ENCODE measurements at regions not wholly inside any gene's neighbourhood (a gene's known extent, or its start where the extent isn't known, plus 50 kb on each side); places are given as distances from the start of the nearest gene placed in this dataset.
A peak's percentile ranks its signal among the peaks of the same experiment; 100 is the strongest.

DNA sequence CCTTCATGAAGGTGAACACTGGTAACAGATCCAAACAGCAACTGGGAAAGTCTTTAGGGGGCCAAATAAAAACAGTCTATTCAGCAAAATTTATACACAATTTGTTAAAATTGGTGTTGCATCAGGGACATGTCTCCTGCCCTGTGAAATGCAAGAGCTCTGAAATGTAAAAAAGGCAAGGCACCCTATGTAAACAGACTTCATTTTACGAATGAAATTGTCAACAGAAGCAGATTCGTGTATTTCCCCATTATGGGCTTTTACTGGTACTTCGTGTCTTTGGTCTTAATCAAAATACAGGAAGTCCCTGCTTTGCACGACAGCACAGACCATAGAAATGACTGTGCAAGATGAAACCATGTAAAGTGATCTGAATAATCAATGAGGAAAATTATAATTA, 127.3 kb upstream of the THBS1 start:
- Histone ChIP-seq H2AFZ (ENCODE audit: insufficient read depth, low read depth, low read length, poor library complexity, severe bottlenecking) (no peak overlapping the region), H3K9me3 (replicated peaks in 1 of 2; ENCODE audit: control insufficient read depth in 1 of 2, insufficient read depth in 1 of 2, low read length in 2 of 2) (no peaks in the 10 kb centered on the region), H3K27me3 (ENCODE audit: control insufficient read depth in 2 of 2, insufficient read depth in 2 of 2, low read length in 2 of 2) (no peaks in the 10 kb centered on the region), H3K79me2 (ENCODE audit: insufficient read depth, low read length) (no peaks in the 10 kb centered on the region), H3K4me2 (replicated peaks; ENCODE audit: extremely low read depth, low read length, poor library complexity, severe bottlenecking) (no peak overlapping the region), H3K36me3 (replicated peaks in 1 of 2; ENCODE audit: control insufficient read depth in 1 of 2, insufficient read depth in 2 of 2, low read length in 2 of 2) (no peaks in the 10 kb centered on the region), H3K4me1 (ENCODE audit: control insufficient read depth in 1 of 2, insufficient read depth in 2 of 2, low read length in 2 of 2) (peaks cover 16 to 18% of the 10 kb centered on the region in 2 donors), H3K9ac (ENCODE audit: insufficient read depth, low read length, poor library complexity, severe bottlenecking) (peak overlapping the region; percentile 38), H3K4me3 (replicated peaks in 1 of 3; ENCODE audit: low read depth in 2 of 3, low read length in 3 of 3) (no peak overlapping the region), H3K27ac (ENCODE audit: low read depth in 1 of 2, low read length in 2 of 2) (peak overlapping the region; percentile 32 to 94), H4K20me1 (ENCODE audit: insufficient read depth, low read length) (no peaks in the 10 kb centered on the region)
- 0% methylated on average over 1 of the region's 4 CpGs for WGBS (ENCODE audit: insufficient coverage)
- Mint-ChIP-seq H3K4me1 (peaks cover 22% of the 10 kb centered on the region), H3K4me3 (peak overlapping the region in 1 of 2 donors; percentile 28), H3K27me3 (ENCODE audit: low read depth in 3 of 3) (no peaks in the 10 kb centered on the region), H3K36me3 (peaks cover 0 to 4% of the 10 kb centered on the region in 2 donors), H3K9me3 (peaks cover 0 to 5% (median 0%) of the 10 kb centered on the region in 7 donors), H3K27ac (peak overlapping the region; percentile 78 to 93 (median 88))
- no peak for TF ChIP-seq CTCF (IDR thresholded peaks at IDR 0.05)
- intact Hi-C loops (cut with micrococcal nuclease): no loop called here
- peak; percentile 93 to 99 (median 97) for DNase-seq

- no peak for TF ChIP-seq CTCF (IDR thresholded peaks at IDR 0.05)
- no peaks in the 10 kb centered on the region for H4K20me1 ChIP-seq (ENCODE audit: insufficient read depth, low read length)
- Mint-ChIP-seq H3K27ac (peak overlapping the region; percentile 78 to 94 (median 91)), H3K9me3 (peaks cover 0 to 5% (median 0%) of the 10 kb centered on the region in 7 donors), H3K4me1 (peaks cover 22% of the 10 kb centered on the region), H3K36me3 (peaks cover 0 to 4% of the 10 kb centered on the region in 2 donors), H3K4me3 (no peak overlapping the region), H3K27me3 (ENCODE audit: low read depth in 3 of 3) (no peaks in the 10 kb centered on the region)
- H3K9me3 ChIP-seq (replicated peaks in 1 of 2; ENCODE audit: control insufficient read depth in 1 of 2, insufficient read depth in 1 of 2, low read length in 2 of 2): no peaks in the 10 kb centered on the region
- H3K4me1 ChIP-seq (ENCODE audit: control insufficient read depth in 1 of 2, insufficient read depth in 2 of 2, low read length in 2 of 2): peaks cover 16 to 18% of the 10 kb centered on the region in 2 donors
- H3K4me3 ChIP-seq (replicated peaks in 1 of 3; ENCODE audit: low read depth in 2 of 3, low read length in 3 of 3): no peak overlapping the region
- H3K9ac ChIP-seq (ENCODE audit: insufficient read depth, low read length, poor library complexity, severe bottlenecking): peak overlapping the region; percentile 28
- no peaks in the 10 kb centered on the region for H3K27me3 ChIP-seq (ENCODE audit: control insufficient read depth in 2 of 2, insufficient read depth in 2 of 2, low read length in 2 of 2)
- peak; percentile 87 to 95 (median 93) for DNase-seq
- H2AFZ ChIP-seq (ENCODE audit: insufficient read depth, low read depth, low read length, poor library complexity, severe bottlenecking): no peak overlapping the region
- no peaks in the 10 kb centered on the region for H3K36me3 ChIP-seq (replicated peaks in 1 of 2; ENCODE audit: control insufficient read depth in 1 of 2, insufficient read depth in 2 of 2, low read length in 2 of 2)
- H3K27ac ChIP-seq (ENCODE audit: low read depth in 1 of 2, low read length in 2 of 2): peak overlapping the region in 1 of 2 donors; percentile 94
- H3K79me2 ChIP-seq (ENCODE audit: insufficient read depth, low read length): no peaks in the 10 kb centered on the region
- 22% methylated on average over 4 of the region's 5 CpGs for WGBS (ENCODE audit: insufficient coverage)
- intact Hi-C loops (cut with micrococcal nuclease): no loop called here
- H3K4me2 ChIP-seq (replicated peaks; ENCODE audit: extremely low read depth, low read length, poor library complexity, severe bottlenecking): no peak overlapping the region
Measured at GRCh38 chr15:39454189-39454986, 126.5 kb upstream of the THBS1 start.
